Panc1 (cell line): ENCODE measurements at regions not wholly inside any gene's neighbourhood (a gene's known extent, or its start where the extent isn't known, plus 50 kb on each side); places are given as distances from the start of the nearest gene placed in this dataset.

Source experiments
- CTCF ChIP-seq: fragments of 450-650 bp; IDR thresholded peaks from 2 replicates; pipeline ENCODE4 v1.5.1; 2017; ENCODE audit warnings: mild to moderate bottlenecking
- POLR2AphosphoS5 ChIP-seq: IDR thresholded peaks from 2 replicates; pipeline ENCODE4 v1.6.1; 2012; ENCODE audit warnings: mild to moderate bottlenecking, low read depth, low read length, moderate library complexity
- REST ChIP-seq, 2 experiments: IDR thresholded peaks; 2 replicates each; pipeline ENCODE4 v1.6.1; 2011 to 2012; ENCODE audit warnings: low read depth in 2 of 2, control low read depth in 1 of 2, low read length in 1 of 2, mild to moderate bottlenecking in 1 of 2, moderate library complexity in 1 of 2; ENCODE audit not compliant: insufficient read depth in 1 of 2
- SIN3A ChIP-seq: IDR thresholded peaks from 2 replicates; pipeline ENCODE4 v1.6.1; 2012; ENCODE audit warnings: low read depth, mild to moderate bottlenecking, low read length, moderate library complexity, borderline replicate concordance; ENCODE audit not compliant: insufficient read depth
- TCF7L2 ChIP-seq: IDR thresholded peaks from 2 replicates; pipeline ENCODE4 v1.6.1; 2011; ENCODE audit warnings: mild to moderate bottlenecking, low read depth, low read length, inconsistent platforms

DNA sequence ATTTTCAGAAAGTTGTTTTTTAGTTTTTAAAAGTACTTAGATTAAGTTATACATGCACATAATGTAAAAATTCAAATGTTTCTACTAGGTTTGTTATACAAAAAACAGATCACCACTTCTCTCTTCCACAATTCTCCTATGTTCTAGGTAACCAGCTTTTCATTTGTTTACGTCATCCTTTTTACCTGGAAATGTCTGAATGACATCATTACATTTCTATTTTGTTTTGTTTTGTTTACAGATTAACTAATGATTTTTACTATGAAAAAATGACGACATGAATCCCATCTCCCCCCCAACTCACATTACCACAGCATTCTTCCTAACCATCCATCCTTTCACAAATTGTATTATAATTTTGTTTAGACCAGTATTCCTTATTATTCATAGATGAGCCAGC lies 1709.2 kb downstream of the EFNA5 start:
- TF ChIP-seq CTCF = no peak
- no peak for TF ChIP-seq REST (IDR thresholded peaks at IDR 0.05; ENCODE audit: insufficient read depth in 1 of 2, low read depth in 2 of 2, low read length in 1 of 2)
- no peak for TF ChIP-seq SIN3A
- no peak for TF ChIP-seq POLR2AphosphoS5
- TF ChIP-seq TCF7L2 = no peak
